GM12878 (cell line): ENCODE measurements at regions not wholly inside any gene's neighbourhood (a gene's known extent, or its start where the extent isn't known, plus 50 kb on each side); places are given as distances from the start of the nearest gene placed in this dataset.

Source experiments
- ATAC-seq: fragments of 200-7000 bp; cut with Tn5 transposase; 3 replicates; pipeline ENCODE4 v1.9.1; 2020; ENCODE audit warnings: mild to moderate bottlenecking, moderate library complexity
- BruUV-seq: library from RNA; stranded (reverse); fragments of 400-500 nt; replicated peaks from 2 replicates; lab custom pipeline; 2021; lab: Mats Ljungman, UMichigan
- CTCF ChIA-PET: fragments of 300-600 bp; sonication (Branson Sonifier 250); formaldehyde crosslinking; extraction: SDS; loops from one replicate; lab custom pipeline; 2021; ENCODE audit warnings: inconsistent platforms; lab: Yijun Ruan, JAX
- POLR2A ChIA-PET: fragments of 350-600 bp; formaldehyde crosslinking; extraction: SDS; loops from one replicate; lab custom pipeline; 2021; ENCODE audit warnings: inconsistent platforms; lab: Charles Lee
- RAD21 ChIA-PET: fragments of 300-600 bp; sonication (Branson Sonifier 250); formaldehyde crosslinking; loops from one replicate; lab custom pipeline; 2023; ENCODE audit warnings: antibody characterized with exemption; ENCODE audit not compliant: unreplicated experiment; lab: Charles Lee
- SMC1A ChIA-PET: fragments of 300-600 bp; sonication (Branson Sonifier 250); formaldehyde crosslinking; loops from one replicate; lab custom pipeline; 2023; ENCODE audit not compliant: unreplicated experiment, uncharacterized antibody; lab: Charles Lee
- DNase-seq: peaks from one replicate; pipeline ENCODE4 v3.0.0-alpha.2; 2011; ENCODE audit warnings: low read depth, low spot score
- FAIRE-seq: peaks from 3 replicates; lab custom pipeline; 2011; peaks lifted over from hg19 to GRCh38; lab: Jason Lieb, UNC
- H2AFZ ChIP-seq: 2 replicates; pipeline ENCODE4 v1.6.0; 2011; ENCODE audit warnings: low read depth, low read length, control low read depth; ENCODE audit not compliant: control insufficient read depth
- H3K27ac ChIP-seq: 2 replicates; pipeline ENCODE4 v1.5.1; 2011; ENCODE audit warnings: control low read depth; ENCODE audit not compliant: control insufficient read depth, insufficient read depth
- H3K27me3 ChIP-seq, 2 experiments: replicated peaks in 1 of 2; 2 replicates each; pipeline versions ENCODE4 v1.6.0 to v1.6.1; 2011; ENCODE audit warnings: low read length in 1 of 2; ENCODE audit not compliant: control insufficient read depth in 2 of 2, insufficient read depth in 2 of 2
- H3K36me3 ChIP-seq, 2 experiments: 2 replicates each; pipeline ENCODE4 v1.5.1; 2011; ENCODE audit warnings: low read length in 1 of 2; ENCODE audit not compliant: control insufficient read depth in 2 of 2, insufficient read depth in 2 of 2
- H3K4me1 ChIP-seq: 2 replicates; pipeline ENCODE4 v1.6.1; 2011; ENCODE audit warnings: mild to moderate bottlenecking, low read length, moderate library complexity, mixed read lengths; ENCODE audit not compliant: control insufficient read depth, insufficient read depth
- H3K4me2 ChIP-seq: 2 replicates; pipeline ENCODE4 v1.6.0; 2011; ENCODE audit warnings: control low read depth; ENCODE audit not compliant: control insufficient read depth, insufficient read depth
- H3K4me3 ChIP-seq: fragments of 200-600 bp; sonication (generic); 2 replicates; pipeline ENCODE4 v1.5.1; 2016
- H3K79me2 ChIP-seq: 2 replicates; pipeline ENCODE4 v1.6.0; 2011; ENCODE audit warnings: low read length; ENCODE audit not compliant: control insufficient read depth, insufficient read depth
- H3K9ac ChIP-seq: 2 replicates; pipeline ENCODE4 v1.8.0; 2011; ENCODE audit warnings: low read length, control low read depth, mixed read lengths; ENCODE audit not compliant: control insufficient read depth, insufficient read depth
- H3K9me3 ChIP-seq: replicated peaks from 3 replicates; pipeline ENCODE4 v1.5.1; 2011; ENCODE audit warnings: mild to moderate bottlenecking, low read length; ENCODE audit not compliant: control insufficient read depth, insufficient read depth
- H4K20me1 ChIP-seq: 2 replicates; pipeline ENCODE4 v1.6.0; 2011; ENCODE audit not compliant: control insufficient read depth, insufficient read depth
- BACH1 ChIP-seq: fragments of 450-650 bp; IDR thresholded peaks from 2 replicates; pipeline ENCODE4 v1.6.1; 2017; ENCODE audit warnings: mild to moderate bottlenecking, borderline replicate concordance
- CBX3 ChIP-seq: fragments of 200-600 bp; sonication (generic); IDR thresholded peaks from 2 replicates; pipeline ENCODE4 v1.6.1; 2016; ENCODE audit warnings: low read depth, borderline replicate concordance
- CREM ChIP-seq: IDR thresholded peaks from 2 replicates; pipeline ENCODE4 v1.6.1; 2014; ENCODE audit warnings: antibody characterized with exemption, low read depth
- GATAD2B ChIP-seq: fragments of 450-650 bp; conservative IDR thresholded peaks from 2 replicates; pipeline ENCODE4 v1.6.1; 2017; ENCODE audit warnings: low read depth, mild to moderate bottlenecking, moderate library complexity
- JUNB ChIP-seq: IDR thresholded peaks from 2 replicates; pipeline ENCODE4 v1.6.1; 2016; ENCODE audit warnings: antibody characterized with exemption, mild to moderate bottlenecking
- LARP7 ChIP-seq: fragments of 450-650 bp; IDR thresholded peaks from 2 replicates; pipeline ENCODE4 v1.6.1; 2017; ENCODE audit warnings: mild to moderate bottlenecking
- SREBF1 ChIP-seq: IDR thresholded peaks from 2 replicates; pipeline ENCODE4 v1.6.1; 2012; ENCODE audit warnings: mild to moderate bottlenecking, low read length
- WRNIP1 ChIP-seq: IDR thresholded peaks from 2 replicates; pipeline ENCODE4 v1.6.1; 2011; ENCODE audit warnings: low read depth, low read length, improper control_type of control experiment, borderline replicate concordance
- WGBS: methylation state at CpG from one replicate; pipeline ENCODE4 v1.1.6; 2016; ENCODE audit warnings: low lambda C conversion rate; ENCODE audit not compliant: insufficient replicate concordance, insufficient coverage; ENCODE audit errors: missing lambda C conversion rate; 5-methylcytosine and 5-hydroxymethylcytosine counted together
- in situ Hi-C: fragments of 300-500 bp; cut with MboI; formaldehyde crosslinking; loops from 9 replicates; pipeline ENCODE4 v1.14.3; 2018; ENCODE audit warnings: mixed read lengths
- intact Hi-C: fragments of 100-400 bp; cut with micrococcal nuclease; formaldehyde crosslinking; loops from one replicate; pipeline ENCODE4 v1.14.2; 2022; ENCODE audit not compliant: unreplicated experiment
- TF ChIP-seq, protein P1 (sequence below): IDR thresholded peaks from 2 replicates; pipeline ENCODE4 v1.6.1; 2012; ENCODE audit warnings: low read depth, low read length, improper control_type of control experiment
- TF ChIP-seq, protein P2 (sequence below): fragments of 450-650 bp; IDR thresholded peaks from 2 replicates; pipeline ENCODE4 v1.6.1; 2018; ENCODE audit warnings: mild to moderate bottlenecking, low read depth, moderate library complexity; ENCODE audit not compliant: partially characterized antibody
- TF ChIP-seq, protein P3 (sequence below): fragments of 450-650 bp; IDR thresholded peaks from 2 replicates; pipeline ENCODE4 v1.6.1; 2017; ENCODE audit warnings: antibody characterized with exemption, mild to moderate bottlenecking, moderate library complexity
- TF ChIP-seq, protein P4 (sequence below): fragments of 150-350 bp; IDR thresholded peaks from 2 replicates; pipeline ENCODE4 v1.6.1; 2014; ENCODE audit warnings: mild to moderate bottlenecking, low read depth, low read length

DNA sequence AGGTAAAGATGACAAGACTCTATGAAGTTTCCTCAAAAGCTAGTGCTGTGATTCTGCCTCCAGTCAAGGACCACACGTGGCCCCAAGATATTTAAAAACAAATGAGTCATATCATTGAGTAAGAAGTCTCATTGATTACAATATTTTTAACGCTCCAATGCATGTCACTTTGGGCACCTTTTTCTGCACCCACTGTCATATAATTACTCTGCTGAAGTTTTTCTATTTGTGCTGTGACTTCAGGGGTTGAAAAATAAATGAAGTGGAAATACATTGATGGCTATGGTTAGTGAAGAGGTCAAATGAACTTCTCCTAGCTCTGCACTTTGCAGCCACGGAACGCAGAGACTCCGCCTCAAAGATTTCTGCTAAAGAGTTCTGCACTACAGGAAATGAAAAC is 344.3 kb upstream of the KYNU start (continued):
- TF ChIP-seq WRNIP1, result no peak
- no peak for TF ChIP-seq BACH1

DNA sequence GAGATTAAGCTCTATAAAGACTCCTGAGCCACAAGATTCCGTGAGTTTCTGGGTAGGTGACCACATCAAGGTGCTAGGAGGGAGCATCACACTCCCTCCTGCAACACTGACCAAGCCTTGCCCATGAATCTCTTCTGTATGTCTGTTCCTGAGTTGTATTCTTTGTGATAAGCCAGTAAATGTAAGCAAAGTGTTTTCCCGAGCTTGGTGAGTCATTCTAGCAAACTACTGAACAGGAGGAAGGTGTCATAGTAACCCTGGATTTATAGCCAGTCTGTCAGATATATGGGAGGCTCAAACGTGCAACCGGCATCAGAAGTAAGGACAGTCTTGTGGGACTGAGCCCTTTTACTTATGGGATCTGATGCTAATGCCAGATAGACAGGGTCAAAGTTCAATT is 346.1 kb upstream of the KYNU start:
- ChIA-PET POLR2A (no interaction called here), CTCF (no interaction called here), SMC1A (no interaction called here), RAD21 (no interaction called here)
- WGBS, result 12% methylated on average over 4 of the region's 4 CpGs
- BruUV-seq, result no TSS peak
- H3K4me2 ChIP-seq, result no peak overlapping the region
- in situ Hi-C loops, result no loop called here
- H3K27ac ChIP-seq, result no peak overlapping the region
- DNase-seq (no peak), ATAC-seq (no peak), FAIRE-seq (no peak)
- intact Hi-C loops, result no loop called here
- no peaks in the 10 kb centered on the region for H4K20me1 ChIP-seq
- H2AFZ ChIP-seq, result no peak overlapping the region
- H3K36me3 ChIP-seq, result no peaks in the 10 kb centered on the region
- no peaks in the 10 kb centered on the region for H3K9me3 ChIP-seq
- no peak overlapping the region for H3K4me3 ChIP-seq
- no peak overlapping the region for H3K9ac ChIP-seq
- no peaks in the 10 kb centered on the region for H3K27me3 ChIP-seq
- no peaks in the 10 kb centered on the region for H3K4me1 ChIP-seq
- H3K79me2 ChIP-seq, result no peaks in the 10 kb centered on the region
- TF ChIP-seq JUNB (no peak), SREBF1 (no peak), GATAD2B (no peak), CBX3 (no peak), LARP7 (no peak), CREM (no peak)
- TF ChIP-seq, protein P1, sequence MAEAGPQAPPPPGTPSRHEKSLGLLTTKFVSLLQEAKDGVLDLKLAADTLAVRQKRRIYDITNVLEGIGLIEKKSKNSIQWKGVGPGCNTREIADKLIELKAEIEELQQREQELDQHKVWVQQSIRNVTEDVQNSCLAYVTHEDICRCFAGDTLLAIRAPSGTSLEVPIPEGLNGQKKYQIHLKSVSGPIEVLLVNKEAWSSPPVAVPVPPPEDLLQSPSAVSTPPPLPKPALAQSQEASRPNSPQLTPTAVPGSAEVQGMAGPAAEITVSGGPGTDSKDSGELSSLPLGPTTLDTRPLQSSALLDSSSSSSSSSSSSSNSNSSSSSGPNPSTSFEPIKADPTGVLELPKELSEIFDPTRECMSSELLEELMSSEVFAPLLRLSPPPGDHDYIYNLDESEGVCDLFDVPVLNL, result no peak
- TF ChIP-seq, protein P2, sequence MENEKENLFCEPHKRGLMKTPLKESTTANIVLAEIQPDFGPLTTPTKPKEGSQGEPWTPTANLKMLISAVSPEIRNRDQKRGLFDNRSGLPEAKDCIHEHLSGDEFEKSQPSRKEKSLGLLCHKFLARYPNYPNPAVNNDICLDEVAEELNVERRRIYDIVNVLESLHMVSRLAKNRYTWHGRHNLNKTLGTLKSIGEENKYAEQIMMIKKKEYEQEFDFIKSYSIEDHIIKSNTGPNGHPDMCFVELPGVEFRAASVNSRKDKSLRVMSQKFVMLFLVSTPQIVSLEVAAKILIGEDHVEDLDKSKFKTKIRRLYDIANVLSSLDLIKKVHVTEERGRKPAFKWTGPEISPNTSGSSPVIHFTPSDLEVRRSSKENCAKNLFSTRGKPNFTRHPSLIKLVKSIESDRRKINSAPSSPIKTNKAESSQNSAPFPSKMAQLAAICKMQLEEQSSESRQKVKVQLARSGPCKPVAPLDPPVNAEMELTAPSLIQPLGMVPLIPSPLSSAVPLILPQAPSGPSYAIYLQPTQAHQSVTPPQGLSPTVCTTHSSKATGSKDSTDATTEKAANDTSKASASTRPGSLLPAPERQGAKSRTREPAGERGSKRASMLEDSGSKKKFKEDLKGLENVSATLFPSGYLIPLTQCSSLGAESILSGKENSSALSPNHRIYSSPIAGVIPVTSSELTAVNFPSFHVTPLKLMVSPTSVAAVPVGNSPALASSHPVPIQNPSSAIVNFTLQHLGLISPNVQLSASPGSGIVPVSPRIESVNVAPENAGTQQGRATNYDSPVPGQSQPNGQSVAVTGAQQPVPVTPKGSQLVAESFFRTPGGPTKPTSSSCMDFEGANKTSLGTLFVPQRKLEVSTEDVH, result no peak
- TF ChIP-seq, protein P3, sequence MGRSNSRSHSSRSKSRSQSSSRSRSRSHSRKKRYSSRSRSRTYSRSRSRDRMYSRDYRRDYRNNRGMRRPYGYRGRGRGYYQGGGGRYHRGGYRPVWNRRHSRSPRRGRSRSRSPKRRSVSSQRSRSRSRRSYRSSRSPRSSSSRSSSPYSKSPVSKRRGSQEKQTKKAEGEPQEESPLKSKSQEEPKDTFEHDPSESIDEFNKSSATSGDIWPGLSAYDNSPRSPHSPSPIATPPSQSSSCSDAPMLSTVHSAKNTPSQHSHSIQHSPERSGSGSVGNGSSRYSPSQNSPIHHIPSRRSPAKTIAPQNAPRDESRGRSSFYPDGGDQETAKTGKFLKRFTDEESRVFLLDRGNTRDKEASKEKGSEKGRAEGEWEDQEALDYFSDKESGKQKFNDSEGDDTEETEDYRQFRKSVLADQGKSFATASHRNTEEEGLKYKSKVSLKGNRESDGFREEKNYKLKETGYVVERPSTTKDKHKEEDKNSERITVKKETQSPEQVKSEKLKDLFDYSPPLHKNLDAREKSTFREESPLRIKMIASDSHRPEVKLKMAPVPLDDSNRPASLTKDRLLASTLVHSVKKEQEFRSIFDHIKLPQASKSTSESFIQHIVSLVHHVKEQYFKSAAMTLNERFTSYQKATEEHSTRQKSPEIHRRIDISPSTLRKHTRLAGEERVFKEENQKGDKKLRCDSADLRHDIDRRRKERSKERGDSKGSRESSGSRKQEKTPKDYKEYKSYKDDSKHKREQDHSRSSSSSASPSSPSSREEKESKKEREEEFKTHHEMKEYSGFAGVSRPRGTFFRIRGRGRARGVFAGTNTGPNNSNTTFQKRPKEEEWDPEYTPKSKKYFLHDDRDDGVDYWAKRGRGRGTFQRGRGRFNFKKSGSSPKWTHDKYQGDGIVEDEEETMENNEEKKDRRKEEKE, result no peak
- TF ChIP-seq, protein P4, sequence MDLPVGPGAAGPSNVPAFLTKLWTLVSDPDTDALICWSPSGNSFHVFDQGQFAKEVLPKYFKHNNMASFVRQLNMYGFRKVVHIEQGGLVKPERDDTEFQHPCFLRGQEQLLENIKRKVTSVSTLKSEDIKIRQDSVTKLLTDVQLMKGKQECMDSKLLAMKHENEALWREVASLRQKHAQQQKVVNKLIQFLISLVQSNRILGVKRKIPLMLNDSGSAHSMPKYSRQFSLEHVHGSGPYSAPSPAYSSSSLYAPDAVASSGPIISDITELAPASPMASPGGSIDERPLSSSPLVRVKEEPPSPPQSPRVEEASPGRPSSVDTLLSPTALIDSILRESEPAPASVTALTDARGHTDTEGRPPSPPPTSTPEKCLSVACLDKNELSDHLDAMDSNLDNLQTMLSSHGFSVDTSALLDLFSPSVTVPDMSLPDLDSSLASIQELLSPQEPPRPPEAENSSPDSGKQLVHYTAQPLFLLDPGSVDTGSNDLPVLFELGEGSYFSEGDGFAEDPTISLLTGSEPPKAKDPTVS, result no peak
